ENCODE measurements at regions not wholly inside any gene's neighbourhood (a gene's known extent, or its start where the extent isn't known, plus 50 kb on each side); places are given as distances from the start of the nearest gene placed in this dataset.
A peak's percentile ranks its signal among the peaks of the same experiment; 100 is the strongest.

DNA sequence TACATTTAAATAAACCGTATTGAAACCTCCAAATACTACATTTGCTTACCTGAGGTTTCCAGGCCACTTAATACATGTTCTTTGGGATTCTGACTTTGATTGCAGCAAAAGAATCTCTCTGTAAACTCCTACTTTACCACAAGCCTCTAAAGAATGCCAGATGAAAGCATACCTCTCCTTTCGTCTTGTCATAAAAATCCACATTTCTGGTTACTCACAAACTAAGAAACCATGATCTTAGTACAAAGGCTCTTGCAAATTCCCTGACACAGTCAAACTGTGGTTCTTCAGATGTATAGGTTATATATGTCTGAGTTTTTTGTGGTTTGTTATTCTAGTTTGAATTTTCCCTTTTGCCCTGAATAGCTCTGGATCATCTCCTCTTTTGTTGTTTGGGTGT lies 188.4 kb downstream of the RAP2B start:
- Histone ChIP-seq H3K9ac (ENCODE audit: insufficient read depth in 1 of 2, low read length in 2 of 2) (no peak overlapping the region), H3K4me3 (no peak overlapping the region), H3K27ac (ENCODE audit: low read depth in 1 of 2, low read length in 1 of 2) (no peak overlapping the region), H3K36me3 (ENCODE audit: control insufficient read depth in 4 of 4, insufficient read depth in 4 of 4, low read length in 4 of 4) (no peaks in the 10 kb centered on the region), H3K4me1 (ENCODE audit: control insufficient read depth in 5 of 5, insufficient read depth in 5 of 5, low read length in 5 of 5) (no peaks in the 10 kb centered on the region), H3K27me3 (ENCODE audit: control insufficient read depth in 3 of 3, insufficient read depth in 3 of 3, low read length in 2 of 3) (no peaks in the 10 kb centered on the region), H3K9me3 (ENCODE audit: control insufficient read depth in 4 of 4, insufficient read depth in 3 of 4, low read length in 3 of 4) (peaks cover 0 to 3% (median 1%) of the 10 kb centered on the region in 4 donors)
- no peak for ATAC-seq (ENCODE audit: insufficient read depth, low FRiP score)
- TF ChIP-seq, protein P1, sequence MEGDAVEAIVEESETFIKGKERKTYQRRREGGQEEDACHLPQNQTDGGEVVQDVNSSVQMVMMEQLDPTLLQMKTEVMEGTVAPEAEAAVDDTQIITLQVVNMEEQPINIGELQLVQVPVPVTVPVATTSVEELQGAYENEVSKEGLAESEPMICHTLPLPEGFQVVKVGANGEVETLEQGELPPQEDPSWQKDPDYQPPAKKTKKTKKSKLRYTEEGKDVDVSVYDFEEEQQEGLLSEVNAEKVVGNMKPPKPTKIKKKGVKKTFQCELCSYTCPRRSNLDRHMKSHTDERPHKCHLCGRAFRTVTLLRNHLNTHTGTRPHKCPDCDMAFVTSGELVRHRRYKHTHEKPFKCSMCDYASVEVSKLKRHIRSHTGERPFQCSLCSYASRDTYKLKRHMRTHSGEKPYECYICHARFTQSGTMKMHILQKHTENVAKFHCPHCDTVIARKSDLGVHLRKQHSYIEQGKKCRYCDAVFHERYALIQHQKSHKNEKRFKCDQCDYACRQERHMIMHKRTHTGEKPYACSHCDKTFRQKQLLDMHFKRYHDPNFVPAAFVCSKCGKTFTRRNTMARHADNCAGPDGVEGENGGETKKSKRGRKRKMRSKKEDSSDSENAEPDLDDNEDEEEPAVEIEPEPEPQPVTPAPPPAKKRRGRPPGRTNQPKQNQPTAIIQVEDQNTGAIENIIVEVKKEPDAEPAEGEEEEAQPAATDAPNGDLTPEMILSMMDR (IDR thresholded peaks at IDR 0.05; ENCODE audit: control extremely low read depth, extremely low read depth): no peak
- WGBS, 2 donors: 67 to 87% methylated on average over 2 of the region's 2 CpGs
- peak in 1 of 3 donors; percentile 36 for DNase-seq

DNA sequence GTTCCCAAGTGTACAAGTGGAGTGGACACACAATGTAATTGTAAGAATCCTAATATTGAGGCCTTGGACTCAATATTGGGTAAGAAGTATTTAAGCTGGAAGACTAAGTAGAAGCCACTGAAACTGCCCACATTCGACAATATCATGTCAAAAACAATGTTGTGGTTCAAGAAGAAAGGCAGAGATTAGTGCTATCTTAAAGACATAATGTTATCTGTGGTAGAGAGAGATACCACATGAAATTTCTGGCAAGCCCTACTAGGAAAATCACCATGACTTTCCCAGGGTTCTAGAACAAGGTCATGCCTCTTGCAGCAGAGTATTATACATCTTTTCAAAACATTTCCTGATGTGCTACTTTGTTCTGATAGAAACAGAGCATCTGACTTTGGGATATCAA lies 192.6 kb downstream of the RAP2B start:
- Histone ChIP-seq H3K27me3 (ENCODE audit: control insufficient read depth in 3 of 3, insufficient read depth in 3 of 3, low read length in 2 of 3) (no peaks in the 10 kb centered on the region), H3K9me3 (ENCODE audit: control insufficient read depth in 4 of 4, insufficient read depth in 3 of 4, low read length in 3 of 4) (peaks cover 0 to 3% (median 1%) of the 10 kb centered on the region in 4 donors), H3K27ac (ENCODE audit: low read depth in 1 of 2, low read length in 1 of 2) (no peak overlapping the region), H3K4me3 (no peak overlapping the region), H3K36me3 (ENCODE audit: control insufficient read depth in 4 of 4, insufficient read depth in 4 of 4, low read length in 4 of 4) (no peaks in the 10 kb centered on the region), H3K9ac (ENCODE audit: insufficient read depth in 1 of 2, low read length in 2 of 2) (no peak overlapping the region), H3K4me1 (ENCODE audit: control insufficient read depth in 5 of 5, insufficient read depth in 5 of 5, low read length in 5 of 5) (no peaks in the 10 kb centered on the region)
- DNase-seq (no peak), ATAC-seq (ENCODE audit: insufficient read depth, low FRiP score) (no peak)
- TF ChIP-seq, protein P1 (IDR thresholded peaks at IDR 0.05; ENCODE audit: control extremely low read depth, extremely low read depth): no peak
- 76 to 81% methylated on average over 1 of the region's 1 CpG for WGBS, 2 donors

DNA sequence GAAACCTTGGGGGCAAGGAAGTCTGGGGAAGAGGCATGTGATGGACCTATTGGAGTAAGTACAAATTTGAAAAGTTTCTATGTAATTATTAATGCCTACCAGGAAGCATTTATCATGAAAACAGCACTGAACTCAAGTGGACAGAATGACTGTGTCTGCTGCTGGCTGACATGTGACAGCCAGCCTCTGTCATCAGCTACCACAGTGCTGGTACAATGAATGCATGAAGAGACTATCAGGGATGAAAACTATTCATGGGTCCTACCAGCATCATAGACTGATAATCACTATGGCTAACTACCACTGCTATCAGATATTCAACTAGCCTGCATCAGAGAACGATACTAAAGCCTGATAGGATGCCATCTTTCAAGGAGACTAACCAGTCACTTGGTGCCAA lies 193.5 kb downstream of the RAP2B start:
- no peak for ATAC-seq (ENCODE audit: insufficient read depth, low FRiP score)
- Histone ChIP-seq H3K27me3 (ENCODE audit: control insufficient read depth in 3 of 3, insufficient read depth in 3 of 3, low read length in 2 of 3) (no peaks in the 10 kb centered on the region), H3K9me3 (ENCODE audit: control insufficient read depth in 4 of 4, insufficient read depth in 3 of 4, low read length in 3 of 4) (peaks cover 0 to 3% (median 1%) of the 10 kb centered on the region in 4 donors), H3K4me3 (no peak overlapping the region), H3K9ac (ENCODE audit: insufficient read depth in 1 of 2, low read length in 2 of 2) (no peak overlapping the region), H3K27ac (ENCODE audit: low read depth in 1 of 2, low read length in 1 of 2) (no peak overlapping the region), H3K36me3 (ENCODE audit: control insufficient read depth in 4 of 4, insufficient read depth in 4 of 4, low read length in 4 of 4) (no peaks in the 10 kb centered on the region), H3K4me1 (ENCODE audit: control insufficient read depth in 5 of 5, insufficient read depth in 5 of 5, low read length in 5 of 5) (no peaks in the 10 kb centered on the region)
- 90 to 93% methylated on average over 1 of the region's 1 CpG for WGBS, 2 donors
- TF ChIP-seq, protein P1 (IDR thresholded peaks at IDR 0.05; ENCODE audit: control extremely low read depth, extremely low read depth): no peak
- DNase-seq: no peak

DNA sequence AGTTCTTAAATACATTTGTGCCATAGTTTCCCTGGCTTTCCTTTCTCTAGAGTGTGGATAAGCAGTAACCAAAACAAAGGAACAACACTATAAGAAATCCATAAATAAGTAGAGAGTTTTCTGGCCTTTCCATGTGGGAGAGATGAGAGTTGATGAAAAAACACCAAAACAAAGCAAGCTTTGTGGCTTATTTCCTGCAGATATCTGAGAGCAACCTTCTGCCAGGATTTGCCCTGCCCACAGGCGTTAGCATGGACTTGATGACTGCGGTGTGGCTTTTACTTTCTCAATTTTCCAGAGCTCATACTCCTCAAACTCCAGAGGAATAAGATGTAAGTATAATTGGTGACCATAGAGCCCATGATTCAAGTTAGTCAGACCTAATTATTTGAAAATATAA lies 194.9 kb downstream of the RAP2B start:
- Histone ChIP-seq H3K27me3 (ENCODE audit: control insufficient read depth in 3 of 3, insufficient read depth in 3 of 3, low read length in 2 of 3) (no peaks in the 10 kb centered on the region), H3K4me1 (ENCODE audit: control insufficient read depth in 5 of 5, insufficient read depth in 5 of 5, low read length in 5 of 5) (no peaks in the 10 kb centered on the region), H3K27ac (ENCODE audit: low read depth in 1 of 2, low read length in 1 of 2) (no peak overlapping the region), H3K9ac (ENCODE audit: insufficient read depth in 1 of 2, low read length in 2 of 2) (no peak overlapping the region), H3K4me3 (no peak overlapping the region), H3K9me3 (ENCODE audit: control insufficient read depth in 4 of 4, insufficient read depth in 3 of 4, low read length in 3 of 4) (no peaks in the 10 kb centered on the region), H3K36me3 (ENCODE audit: control insufficient read depth in 4 of 4, insufficient read depth in 4 of 4, low read length in 4 of 4) (no peaks in the 10 kb centered on the region)
- DNase-seq (no peak), ATAC-seq (ENCODE audit: insufficient read depth, low FRiP score) (no peak)
- WGBS, 2 donors: 87 to 88% methylated on average over 2 of the region's 2 CpGs
- TF ChIP-seq, protein P1 (IDR thresholded peaks at IDR 0.05; ENCODE audit: control extremely low read depth, extremely low read depth): no peak

Data from lung (tissue), 11 donors.